CMK (cell line): ENCODE measurements at regions not wholly inside any gene's neighbourhood (a gene's known extent, or its start where the extent isn't known, plus 50 kb on each side); places are given as distances from the start of the nearest gene placed in this dataset.

Source experiments
- DNase-seq: peaks from one replicate; pipeline ENCODE4 v3.0.0-alpha.2; 2010; ENCODE audit warnings: low read depth

GRCh38 chr4:141922236-141922635 is 285.9 kb downstream of the IL15 start:
- no peak for DNase-seq

GRCh38 chr4:141926406-141926805 is 290.0 kb downstream of the IL15 start:
- DNase-seq = no peak

- DNase-seq = no peak
These were observed 296.1 kb downstream of the IL15 start for GRCh38 chr4:141932490-141932889.

DNA sequence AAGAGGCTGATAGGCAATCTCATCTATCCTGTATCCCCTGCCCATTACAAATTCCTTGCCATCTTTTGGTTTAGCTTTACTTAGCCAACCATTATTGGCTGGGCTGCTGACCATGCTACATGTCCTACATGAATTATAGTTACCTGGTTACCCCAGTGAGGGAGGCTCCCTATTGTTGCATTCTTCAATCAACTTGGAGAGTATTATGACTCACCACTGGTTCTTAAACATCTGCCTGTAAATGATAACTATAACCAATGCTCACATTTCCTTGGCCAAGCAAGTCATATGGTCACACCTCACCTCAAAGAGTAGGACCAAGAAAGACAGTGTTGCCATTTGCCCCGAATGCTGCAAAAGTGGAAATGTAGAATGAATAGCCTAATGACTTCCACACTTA is 297.6 kb downstream of the IL15 start:
- DNase-seq = no peak

GRCh38 chr4:141955696-141956095 is 319.3 kb downstream of the IL15 start:
- DNase-seq = no peak

DNA sequence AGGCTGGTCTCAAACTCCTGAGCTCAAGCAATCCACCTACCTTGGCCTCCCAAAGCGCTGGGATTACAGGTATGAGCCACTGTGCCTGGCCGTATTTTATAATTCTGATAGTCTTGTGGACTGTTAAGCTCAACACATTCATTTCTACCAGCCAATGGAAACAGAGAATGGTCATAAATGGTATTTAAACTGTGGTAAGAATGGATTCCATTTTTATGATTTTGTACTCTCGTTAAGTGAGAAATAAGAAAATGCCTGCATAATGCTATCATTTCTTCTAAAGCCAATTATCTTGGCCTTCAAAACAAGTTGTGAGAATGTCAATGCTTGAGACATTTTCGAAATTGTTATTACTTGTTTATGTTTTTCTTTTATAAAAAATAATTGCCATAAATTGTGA is 321.0 kb downstream of the IL15 start:
- DNase-seq = no peak

GRCh38 chr4:141962486-141962885 is 326.1 kb downstream of the IL15 start:
- no peak for DNase-seq

GRCh38 chr4:141971869-141972268 is 335.5 kb downstream of the IL15 start:
- DNase-seq = peak; percentile 30

DNA sequence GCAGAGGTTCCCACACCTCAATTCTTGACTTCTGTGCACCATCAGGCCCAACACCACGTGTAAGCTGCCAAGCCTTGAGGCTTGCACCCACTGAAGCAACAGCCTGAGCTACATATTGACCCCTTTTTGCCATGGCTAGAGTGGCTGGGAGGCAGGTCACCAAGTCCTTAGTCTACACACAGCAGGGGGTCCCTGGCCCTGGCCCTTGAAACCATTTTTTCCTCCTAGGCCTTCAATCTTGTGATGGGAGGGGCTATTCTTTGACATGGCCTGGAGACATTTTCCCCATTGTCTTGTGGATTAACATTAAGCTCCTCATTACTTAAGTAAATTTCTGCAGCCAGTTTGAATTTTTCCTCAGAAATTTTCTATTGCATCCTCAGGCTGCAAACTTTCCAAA is 336.6 kb downstream of the IL15 start:
- no peak for DNase-seq
